Brain microvascular endothelial cell (primary cell): ENCODE measurements at regions not wholly inside any gene's neighbourhood (a gene's known extent, or its start where the extent isn't known, plus 50 kb on each side); places are given as distances from the start of the nearest gene placed in this dataset.

ENCODE experiments used
- DNase-seq: peaks from one replicate; pipeline ENCODE4 v3.0.0-alpha.2; 2020
- H3K27ac ChIP-seq: fragments of 250-450 bp; sonication (Bioruptor Pico); 2 replicates; pipeline ENCODE4 v1.5.1; 2020; ENCODE audit warnings: mild to moderate bottlenecking, moderate library complexity
- H3K27me3 ChIP-seq: fragments of 250-450 bp; sonication (Bioruptor Pico); replicated peaks from 2 replicates; pipeline ENCODE4 v1.5.1; 2020; ENCODE audit warnings: mild to moderate bottlenecking
- H3K36me3 ChIP-seq: fragments of 250-450 bp; sonication (Bioruptor Pico); replicated peaks from 2 replicates; pipeline ENCODE4 v1.5.1; 2020; ENCODE audit warnings: mild to moderate bottlenecking
- H3K4me3 ChIP-seq: 2 replicates; pipeline ENCODE4 v1.5.1; 2011; ENCODE audit warnings: low read depth, mild to moderate bottlenecking, control low read depth, low read length, moderate library complexity
- CTCF ChIP-seq: IDR thresholded peaks from 2 replicates; pipeline ENCODE4 v1.5.1; 2011; ENCODE audit warnings: low read depth, mild to moderate bottlenecking, moderate library complexity, low read length, control low read depth, inconsistent platforms; ENCODE audit errors: missing control alignments
- in situ Hi-C: cut with HindIII; loops from 2 replicates; pipeline ENCODE4 v1.10.0; 2017; ENCODE audit warnings: low sequenced_read_pairs, low pct_ligation_motif_present

GRCh38 chr4:62482355-62482754, 1282.2 kb downstream of the ADGRL3 start:
- Histone ChIP-seq H3K27ac (no peak overlapping the region), H3K4me3 (no peak overlapping the region), H3K27me3 (no peaks in the 10 kb centered on the region), H3K36me3 (no peaks in the 10 kb centered on the region)
- no peak for TF ChIP-seq CTCF
- no peak for DNase-seq
- in situ Hi-C loops, result no loop called here

- Histone ChIP-seq H3K27ac (no peak overlapping the region), H3K27me3 (no peaks in the 10 kb centered on the region), H3K4me3 (no peak overlapping the region), H3K36me3 (no peaks in the 10 kb centered on the region)
- in situ Hi-C loops, result no loop called here
- DNase-seq, result no peak
- no peak for TF ChIP-seq CTCF
Measured at GRCh38 chr4:62475596-62475995, 1275.5 kb downstream of the ADGRL3 start.

- H3K4me3 ChIP-seq, result no peak overlapping the region
- TF ChIP-seq CTCF, result no peak
- H3K27me3 ChIP-seq, result no peaks in the 10 kb centered on the region
- no peaks in the 10 kb centered on the region for H3K36me3 ChIP-seq
- no peak overlapping the region for H3K27ac ChIP-seq
- DNase-seq, result no peak
- in situ Hi-C loops, result no loop called here
Measured at GRCh38 chr4:62474802-62475201, 1274.7 kb downstream of the ADGRL3 start.

- DNase-seq, result no peak
- no peaks in the 10 kb centered on the region for H3K36me3 ChIP-seq
- no peak overlapping the region for H3K27ac ChIP-seq
- no peak for TF ChIP-seq CTCF
- in situ Hi-C loops, result no loop called here
- no peak overlapping the region for H3K4me3 ChIP-seq
- no peaks in the 10 kb centered on the region for H3K27me3 ChIP-seq
Measured at GRCh38 chr4:62471021-62471420, 1270.9 kb downstream of the ADGRL3 start.

- TF ChIP-seq CTCF, result no peak
- no peak overlapping the region for H3K4me3 ChIP-seq
- DNase-seq, result no peak
- no peaks in the 10 kb centered on the region for H3K36me3 ChIP-seq
- in situ Hi-C loops, result no loop called here
- H3K27ac ChIP-seq, result no peak overlapping the region
- H3K27me3 ChIP-seq, result no peaks in the 10 kb centered on the region
Measured at GRCh38 chr4:62470421-62470983, 1270.4 kb downstream of the ADGRL3 start.

GRCh38 chr4:62470020-62470419, 1269.9 kb downstream of the ADGRL3 start:
- no peak for DNase-seq
- no peak for TF ChIP-seq CTCF
- in situ Hi-C loops, result no loop called here
- H3K27ac ChIP-seq, result no peak overlapping the region
- H3K27me3 ChIP-seq, result no peaks in the 10 kb centered on the region
- no peaks in the 10 kb centered on the region for H3K36me3 ChIP-seq
- no peak overlapping the region for H3K4me3 ChIP-seq
